DOHH2 (cell line): ENCODE measurements at regions not wholly inside any gene's neighbourhood (a gene's known extent, or its start where the extent isn't known, plus 50 kb on each side); places are given as distances from the start of the nearest gene placed in this dataset.

ENCODE experiments used
- H3F3A ChIP-seq: fragments of 200-600 bp; sonication (generic), shearing (Covaris generic); 2 replicates; pipeline ENCODE4 v1.6.0; 2016; ENCODE audit warnings: antibody characterized with exemption, mild to moderate bottlenecking; ENCODE audit not compliant: control insufficient read depth, insufficient read depth
- H3K27ac ChIP-seq: fragments of 200-600 bp; sonication (generic); 2 replicates; pipeline ENCODE4 v1.5.1; 2014; ENCODE audit warnings: low read depth, mild to moderate bottlenecking, low read length, moderate library complexity
- H3K27me3 ChIP-seq: fragments of 200-600 bp; sonication (generic); 2 replicates; pipeline ENCODE4 v1.6.1; 2014; ENCODE audit warnings: mild to moderate bottlenecking, low read length, mixed read lengths; ENCODE audit not compliant: control insufficient read depth
- H3K36me3 ChIP-seq: fragments of 200-600 bp; sonication (generic); 2 replicates; pipeline ENCODE4 v1.6.1; 2014; ENCODE audit warnings: mild to moderate bottlenecking, low read length, moderate library complexity, mixed read lengths; ENCODE audit not compliant: control insufficient read depth
- H3K4me1 ChIP-seq: fragments of 200-600 bp; sonication (generic); 2 replicates; pipeline ENCODE4 v1.6.1; 2014; ENCODE audit warnings: mild to moderate bottlenecking, low read length, mixed read lengths; ENCODE audit not compliant: control insufficient read depth
- H3K4me2 ChIP-seq: fragments of 200-600 bp; sonication (generic); 2 replicates; pipeline ENCODE4 v1.6.0; 2014; ENCODE audit warnings: mild to moderate bottlenecking, low read length, moderate library complexity
- H3K4me3 ChIP-seq: fragments of 200-600 bp; sonication (generic); 2 replicates; pipeline ENCODE4 v1.5.1; 2014; ENCODE audit warnings: mild to moderate bottlenecking, low read length, mixed read lengths
- H3K79me2 ChIP-seq: fragments of 200-600 bp; sonication (generic); 2 replicates; pipeline ENCODE4 v1.6.1; 2014; ENCODE audit warnings: mild to moderate bottlenecking, low read length, mixed read lengths; ENCODE audit not compliant: control insufficient read depth
- H3K9me2 ChIP-seq: fragments of 200-600 bp; sonication (generic); replicated peaks from 2 replicates; pipeline ENCODE4 v1.6.1; 2014; ENCODE audit warnings: mild to moderate bottlenecking, low read length, mixed read lengths; ENCODE audit not compliant: control insufficient read depth
- H3K9me3 ChIP-seq: fragments of 200-600 bp; sonication (generic); 2 replicates; pipeline ENCODE4 v1.6.1; 2014; ENCODE audit warnings: antibody characterized with exemption, low read length, mixed read lengths; ENCODE audit not compliant: control insufficient read depth, insufficient read depth
- H4K20me1 ChIP-seq: fragments of 200-600 bp; sonication (generic); 2 replicates; pipeline ENCODE4 v1.6.0; 2014; ENCODE audit warnings: low read depth, mild to moderate bottlenecking, antibody characterized with exemption, low read length, moderate library complexity; ENCODE audit not compliant: control insufficient read depth, insufficient read depth
- CTCF ChIP-seq: fragments of 200-600 bp; sonication (generic); IDR thresholded peaks from one replicate; pipeline ENCODE4 v1.5.1; 2014; ENCODE audit warnings: antibody characterized with exemption, mild to moderate bottlenecking, low read depth, low read length; ENCODE audit not compliant: poor library complexity, severe bottlenecking
- EZH2phosphoT487 ChIP-seq: fragments of 200-600 bp; sonication (generic); IDR thresholded peaks from 2 replicates; pipeline ENCODE4 v1.6.1; 2017; ENCODE audit warnings: borderline replicate concordance, mild to moderate bottlenecking, antibody characterized with exemption, low read length, moderate library complexity, mixed read lengths

- Histone ChIP-seq H3K4me2 (no peak overlapping the region), H3K9me2 (no peaks in the 10 kb centered on the region), H3K36me3 (no peaks in the 10 kb centered on the region), H3K27ac (no peak overlapping the region), H3K27me3 (no peaks in the 10 kb centered on the region), H3K9me3 (no peaks in the 10 kb centered on the region), H3F3A (no peaks in the 10 kb centered on the region), H3K4me1 (no peaks in the 10 kb centered on the region), H3K4me3 (no peak overlapping the region), H4K20me1 (no peaks in the 10 kb centered on the region), H3K79me2 (no peaks in the 10 kb centered on the region)
- TF ChIP-seq CTCF (no peak), EZH2phosphoT487 (no peak)
Measured at GRCh38 chr5:110177729-110178128, 488.0 kb downstream of the MAN2A1 start.

DNA sequence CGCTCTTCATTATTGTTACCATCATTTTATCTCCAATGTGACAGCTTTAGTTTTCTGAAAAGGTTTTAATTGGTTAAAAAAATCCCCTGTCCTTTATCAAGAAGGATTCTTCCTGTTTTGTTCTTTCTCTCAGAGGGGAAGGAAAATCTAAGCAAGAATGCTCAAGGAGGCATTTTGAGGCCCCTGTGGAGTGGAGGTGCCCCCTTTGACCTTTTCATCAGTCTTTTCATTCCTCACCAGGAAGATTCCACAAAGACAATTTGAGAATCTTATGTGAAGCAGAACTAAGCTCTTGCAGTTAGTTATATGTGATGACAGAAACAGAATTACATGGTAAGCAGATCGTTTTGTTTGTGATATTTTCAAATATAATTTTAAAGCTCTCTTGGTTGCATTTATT lies 489.6 kb downstream of the MAN2A1 start:
- H3F3A ChIP-seq, result no peaks in the 10 kb centered on the region
- H3K4me1 ChIP-seq, result no peaks in the 10 kb centered on the region
- H3K27ac ChIP-seq, result no peak overlapping the region
- H3K79me2 ChIP-seq, result no peaks in the 10 kb centered on the region
- H3K36me3 ChIP-seq, result no peaks in the 10 kb centered on the region
- no peaks in the 10 kb centered on the region for H4K20me1 ChIP-seq
- no peaks in the 10 kb centered on the region for H3K9me2 ChIP-seq
- no peaks in the 10 kb centered on the region for H3K9me3 ChIP-seq
- TF ChIP-seq EZH2phosphoT487, result no peak
- TF ChIP-seq CTCF, result no peak
- H3K27me3 ChIP-seq, result no peaks in the 10 kb centered on the region
- H3K4me3 ChIP-seq, result no peak overlapping the region
- H3K4me2 ChIP-seq, result no peak overlapping the region

GRCh38 chr5:110194191-110194590 lies 504.5 kb downstream of the MAN2A1 start:
- no peaks in the 10 kb centered on the region for H3K79me2 ChIP-seq
- no peak overlapping the region for H3K27ac ChIP-seq
- H3K27me3 ChIP-seq, result no peaks in the 10 kb centered on the region
- TF ChIP-seq EZH2phosphoT487, result no peak
- no peak for TF ChIP-seq CTCF
- H3K9me3 ChIP-seq, result no peaks in the 10 kb centered on the region
- H3F3A ChIP-seq, result no peaks in the 10 kb centered on the region
- no peaks in the 10 kb centered on the region for H3K9me2 ChIP-seq
- H3K36me3 ChIP-seq, result no peaks in the 10 kb centered on the region
- H3K4me1 ChIP-seq, result no peaks in the 10 kb centered on the region
- no peaks in the 10 kb centered on the region for H4K20me1 ChIP-seq
- no peak overlapping the region for H3K4me2 ChIP-seq
- H3K4me3 ChIP-seq, result no peak overlapping the region

GRCh38 chr5:110195288-110195687 lies 505.6 kb downstream of the MAN2A1 start:
- Histone ChIP-seq H3K4me3 (no peak overlapping the region), H3K27me3 (no peaks in the 10 kb centered on the region), H3K27ac (no peak overlapping the region), H3F3A (no peaks in the 10 kb centered on the region), H3K9me3 (no peaks in the 10 kb centered on the region), H4K20me1 (no peaks in the 10 kb centered on the region), H3K4me1 (no peaks in the 10 kb centered on the region), H3K4me2 (no peak overlapping the region), H3K36me3 (no peaks in the 10 kb centered on the region), H3K9me2 (no peaks in the 10 kb centered on the region), H3K79me2 (no peaks in the 10 kb centered on the region)
- TF ChIP-seq EZH2phosphoT487 (no peak), CTCF (no peak)
